RPMI8226 (cell line): ENCODE measurements at regions not wholly inside any gene's neighbourhood (a gene's known extent, or its start where the extent isn't known, plus 50 kb on each side); places are given as distances from the start of the nearest gene placed in this dataset.

ENCODE experiments used
- DNase-seq: peaks from one replicate; pipeline ENCODE4 v3.0.0-alpha.2; 2015

DNA sequence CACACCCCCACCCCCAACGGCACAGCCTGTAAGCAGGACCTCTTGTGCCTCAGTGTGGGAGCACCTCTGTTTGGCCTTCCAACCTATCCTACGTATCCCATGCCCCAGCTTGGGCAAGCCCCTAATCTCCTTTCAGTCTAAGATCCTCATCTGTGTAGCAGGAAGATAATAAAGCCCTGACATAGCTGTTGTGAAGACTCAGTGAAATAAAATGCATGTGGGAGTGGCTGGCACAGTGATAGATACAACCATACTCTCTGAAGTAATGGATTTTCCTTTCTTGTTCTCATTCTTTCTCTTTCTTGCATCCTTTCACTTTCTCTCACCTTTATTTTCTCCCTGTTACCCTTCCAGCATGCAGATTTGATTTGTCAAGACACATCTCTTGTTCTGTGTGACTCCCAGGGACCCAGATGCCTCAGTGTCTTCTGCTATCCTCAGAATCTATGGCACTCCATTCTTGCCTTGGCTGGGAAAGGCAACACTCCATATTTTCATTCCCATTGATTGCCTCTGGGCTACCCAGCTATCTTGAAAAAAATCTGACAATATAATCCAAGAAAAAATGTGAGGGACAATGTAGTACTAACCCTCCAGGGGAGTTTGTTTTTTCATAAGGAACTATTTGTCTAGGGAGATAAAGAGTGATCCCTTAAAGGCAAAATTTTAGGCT lies 207.2 kb upstream of the SETBP1 start:
- DNase-seq, result no peak

DNA sequence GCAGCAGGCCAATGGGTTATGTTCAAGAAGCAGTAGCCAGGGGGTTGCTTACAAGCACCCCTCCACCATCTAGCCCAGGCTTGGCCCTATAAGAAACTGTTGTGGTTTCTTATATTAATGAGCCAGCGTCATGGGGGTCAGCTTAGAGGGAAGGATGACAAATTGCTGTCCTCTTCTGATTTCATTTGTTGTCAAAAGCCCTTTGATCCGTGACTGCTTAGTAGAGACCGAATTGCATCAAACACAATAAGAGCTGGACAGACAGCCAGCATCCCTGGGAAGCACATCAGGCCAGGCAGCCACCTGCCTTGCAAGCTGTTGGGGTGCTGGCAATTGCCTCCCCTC lies 206.6 kb upstream of the SETBP1 start:
- no peak for DNase-seq

DNA sequence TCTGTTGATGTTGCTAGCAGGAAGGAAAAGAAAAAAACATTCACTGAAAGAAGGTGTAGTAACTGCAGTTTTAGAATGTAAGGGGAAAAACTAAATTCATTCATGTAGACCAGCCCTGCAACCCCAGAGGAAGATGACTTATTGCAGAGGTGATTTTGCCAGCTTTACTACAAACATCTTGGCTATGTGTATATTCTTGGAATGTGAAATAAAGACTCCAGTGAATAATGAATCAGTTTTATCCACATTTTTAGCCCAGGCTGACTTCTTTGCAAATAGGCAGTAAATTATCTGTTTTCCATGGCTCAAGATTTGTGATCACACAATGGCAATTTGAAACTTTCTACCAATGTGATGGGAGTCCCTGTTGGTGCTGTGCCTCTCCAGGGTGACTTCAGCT lies 206.1 kb upstream of the SETBP1 start:
- no peak for DNase-seq

DNA sequence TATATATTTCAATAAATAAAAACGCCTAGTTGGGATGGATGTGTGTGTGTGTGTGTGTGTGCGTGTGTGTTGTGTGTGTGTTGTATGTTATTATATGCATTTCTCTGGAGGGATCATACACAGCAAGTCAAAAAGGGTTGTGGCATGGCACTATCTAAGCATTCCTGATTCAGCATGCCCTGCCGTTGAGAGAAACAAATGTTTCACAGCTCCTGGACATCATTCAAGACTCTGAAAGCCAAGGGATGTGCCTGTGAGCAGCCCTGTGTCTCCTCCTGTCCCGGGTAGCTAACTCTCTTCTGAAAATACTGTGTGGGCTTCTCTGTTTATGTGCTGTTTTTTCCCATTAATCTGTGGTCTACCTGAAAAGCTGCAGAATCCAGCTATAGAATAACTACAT lies 197.9 kb upstream of the SETBP1 start:
- DNase-seq, result no peak

DNA sequence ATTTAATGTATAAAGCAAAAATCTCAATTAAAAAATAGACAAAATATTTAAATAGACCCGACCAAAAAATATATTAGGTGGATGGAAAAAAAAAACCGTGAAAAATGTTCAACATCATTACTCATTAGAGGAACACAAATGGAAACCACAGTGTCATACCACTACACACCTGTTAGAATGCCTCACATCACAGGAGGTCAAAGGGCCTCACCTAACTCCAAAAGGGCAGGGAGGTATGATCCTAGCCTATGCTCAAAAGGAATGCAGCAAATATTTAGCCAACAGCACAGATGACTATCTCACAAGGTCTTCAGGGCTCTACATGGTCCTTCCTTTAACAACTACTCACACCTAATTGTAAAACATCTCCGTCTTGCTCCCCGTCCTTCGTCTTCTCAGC lies 185.5 kb upstream of the SETBP1 start:
- no peak for DNase-seq

DNA sequence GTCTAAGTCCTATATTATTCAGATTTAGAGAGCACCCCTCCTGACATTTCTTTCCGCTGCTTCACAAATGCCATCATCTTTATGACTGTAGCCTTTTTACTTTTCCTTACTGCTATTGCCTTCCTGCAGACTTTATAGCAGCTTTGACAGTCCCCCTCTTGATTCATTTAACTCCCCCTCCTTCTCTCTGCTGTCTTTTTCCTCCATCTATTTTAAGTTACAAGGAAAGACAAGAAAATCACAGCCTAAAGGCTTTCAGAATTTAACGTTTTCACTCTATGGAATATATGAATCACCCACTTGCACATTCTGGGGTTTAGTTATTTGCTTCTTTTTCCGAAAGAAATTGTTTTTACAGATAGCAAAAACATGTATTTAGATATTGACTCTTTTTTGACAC lies 183.4 kb upstream of the SETBP1 start:
- no peak for DNase-seq

DNA sequence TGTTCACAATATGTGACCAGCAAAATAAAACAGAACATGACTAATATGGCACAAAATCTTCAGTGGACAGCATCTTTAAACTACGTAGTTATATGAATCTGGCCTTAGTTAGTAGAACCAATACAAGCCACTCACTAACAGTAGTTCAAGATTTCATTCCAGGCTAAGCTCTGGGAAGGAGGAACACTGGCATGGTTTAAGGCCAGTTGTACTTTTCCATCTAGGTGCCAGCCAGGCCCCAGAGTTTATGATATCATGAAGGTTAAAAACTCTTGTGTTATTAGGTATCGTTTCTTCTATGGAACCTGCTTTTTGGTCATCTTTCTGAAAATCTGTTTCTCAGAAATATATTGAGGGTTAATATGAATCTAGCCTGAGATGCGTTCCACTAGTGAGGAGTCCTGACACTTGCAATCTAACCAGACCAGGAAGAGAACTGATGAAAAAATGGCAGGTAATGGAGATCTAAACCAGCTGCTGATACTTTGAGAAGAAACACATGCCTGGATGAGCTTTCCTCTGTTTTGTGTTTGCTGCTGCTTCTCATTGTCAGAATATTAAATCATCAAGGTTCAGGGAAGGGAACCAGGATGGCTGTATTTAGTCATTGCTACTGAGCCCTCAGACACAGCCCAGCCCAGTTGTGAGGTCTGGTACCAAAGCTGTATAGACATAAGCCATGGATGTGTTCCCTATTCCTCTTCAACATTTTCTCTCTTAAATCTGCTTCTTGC lies 182.8 kb upstream of the SETBP1 start:
- DNase-seq, result no peak

DNA sequence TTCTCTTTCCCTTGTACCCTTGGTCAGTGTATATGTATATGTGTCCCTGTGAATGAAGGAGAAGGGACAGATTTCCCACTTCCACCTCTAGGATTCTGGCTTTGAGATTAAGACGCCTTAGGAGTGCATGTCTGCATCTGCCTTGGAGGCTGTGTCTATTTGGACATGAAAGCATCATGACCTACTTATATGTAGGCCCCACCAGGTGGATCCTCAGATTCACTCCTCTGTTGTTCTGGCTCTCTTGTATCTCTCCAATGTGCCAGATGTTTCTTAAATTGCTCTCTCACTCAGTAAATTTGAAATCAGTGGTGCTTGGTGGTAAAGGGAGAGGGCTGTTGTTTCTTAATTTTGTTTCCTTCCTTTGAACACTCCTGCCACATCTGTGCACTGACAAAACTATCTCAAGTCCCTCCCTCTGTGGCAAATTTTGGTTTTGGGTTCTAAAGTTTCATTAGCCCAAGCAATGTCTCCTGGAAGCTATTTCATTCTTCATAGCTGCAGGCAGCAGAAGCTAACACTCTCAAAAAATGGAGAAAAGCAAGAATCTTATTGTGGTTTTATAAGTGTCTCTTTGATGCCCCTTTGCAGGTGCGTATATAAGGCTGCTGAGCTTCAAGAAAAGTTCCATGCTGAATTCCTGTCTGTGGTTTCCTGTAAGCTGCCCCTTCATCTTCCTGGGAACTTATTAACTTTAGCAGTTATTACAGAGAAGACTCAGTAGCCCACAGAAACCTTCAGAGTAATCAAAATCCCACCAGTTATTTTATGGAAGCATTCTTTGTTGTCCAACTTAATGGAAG lies 179.7 kb upstream of the SETBP1 start:
- DNase-seq, result no peak

DNA sequence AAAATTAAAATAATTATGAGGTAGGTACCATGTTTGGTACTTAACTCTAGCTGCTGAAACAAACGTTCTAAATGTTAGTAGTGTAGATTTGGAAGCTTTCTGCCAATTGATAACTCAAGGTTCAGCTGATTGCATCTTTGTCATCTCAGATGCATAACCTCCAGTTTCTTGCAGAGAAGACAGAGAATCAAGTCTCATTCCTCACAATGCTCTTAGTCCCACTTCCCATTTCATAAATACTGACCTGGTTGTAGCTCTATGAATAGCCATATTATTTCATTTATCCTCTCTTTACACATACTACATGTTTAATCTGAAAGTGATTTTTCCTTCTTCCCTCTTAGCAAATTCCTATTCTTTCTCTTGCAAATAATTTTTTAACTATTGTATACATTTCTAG lies 178.5 kb upstream of the SETBP1 start:
- DNase-seq, result no peak

DNA sequence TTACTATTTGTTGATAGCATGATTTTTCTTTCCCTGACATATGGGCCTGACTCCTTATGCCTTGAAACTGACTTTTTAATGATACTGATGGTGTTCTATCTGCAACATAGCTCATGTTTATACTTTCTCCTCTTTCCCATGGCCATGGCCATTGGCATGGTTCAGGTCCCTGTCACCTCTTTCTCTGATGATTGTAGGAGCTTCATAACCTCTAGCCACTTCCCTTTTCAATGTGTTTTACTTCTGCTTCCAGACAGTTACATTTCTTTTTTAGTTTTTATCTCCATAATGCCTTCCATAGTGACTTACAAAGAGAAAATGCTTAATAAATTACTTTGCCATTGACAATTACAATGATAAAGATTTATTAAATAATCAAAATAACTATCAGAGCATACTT lies 177.9 kb upstream of the SETBP1 start:
- no peak for DNase-seq

DNA sequence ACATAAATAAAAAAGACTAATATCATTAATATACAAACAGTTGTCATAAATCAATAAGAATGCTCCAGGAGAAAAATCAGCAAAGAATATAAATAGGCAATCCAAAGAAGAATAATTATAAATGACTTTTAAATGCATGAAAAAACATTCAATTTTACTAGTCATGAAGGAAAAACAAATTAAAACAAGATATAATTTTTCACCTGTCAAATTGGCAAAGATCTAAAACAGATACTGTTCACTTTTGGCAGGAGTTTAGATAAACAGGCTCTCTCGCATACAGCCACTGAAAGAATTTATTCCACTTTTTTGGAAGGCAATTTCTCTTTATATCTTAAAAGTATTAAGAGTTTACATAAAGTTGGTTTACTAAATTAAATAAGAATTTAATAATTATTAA lies 176.8 kb upstream of the SETBP1 start:
- no peak for DNase-seq

DNA sequence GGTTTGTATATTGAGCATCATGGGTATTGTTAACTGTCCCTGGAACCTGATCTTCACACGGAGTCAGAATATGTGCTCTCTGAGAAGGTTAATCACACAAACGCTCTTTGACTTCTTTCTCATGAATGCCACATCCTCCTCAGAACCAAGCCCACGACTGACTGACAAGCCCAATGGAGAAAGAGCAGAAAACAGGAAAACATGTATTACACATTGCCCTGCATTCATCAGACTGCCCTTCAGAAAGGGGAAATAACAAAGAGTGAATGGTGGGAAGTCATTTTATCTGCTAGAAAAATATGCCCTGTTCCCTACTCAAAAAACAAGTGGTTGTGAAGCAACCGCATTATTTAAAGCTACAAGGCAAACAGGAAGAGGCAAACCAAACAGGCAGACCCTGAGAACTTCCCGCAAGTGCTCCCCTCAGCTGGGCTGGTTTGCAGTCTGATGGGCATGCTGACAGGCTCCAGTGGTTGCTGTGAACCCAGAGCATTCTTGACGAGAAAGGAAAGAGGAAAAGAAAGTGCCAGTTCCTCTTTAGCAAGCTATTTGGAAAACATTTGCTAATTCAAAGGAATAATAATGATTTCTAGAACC lies 172.9 kb upstream of the SETBP1 start:
- DNase-seq, result no peak

DNA sequence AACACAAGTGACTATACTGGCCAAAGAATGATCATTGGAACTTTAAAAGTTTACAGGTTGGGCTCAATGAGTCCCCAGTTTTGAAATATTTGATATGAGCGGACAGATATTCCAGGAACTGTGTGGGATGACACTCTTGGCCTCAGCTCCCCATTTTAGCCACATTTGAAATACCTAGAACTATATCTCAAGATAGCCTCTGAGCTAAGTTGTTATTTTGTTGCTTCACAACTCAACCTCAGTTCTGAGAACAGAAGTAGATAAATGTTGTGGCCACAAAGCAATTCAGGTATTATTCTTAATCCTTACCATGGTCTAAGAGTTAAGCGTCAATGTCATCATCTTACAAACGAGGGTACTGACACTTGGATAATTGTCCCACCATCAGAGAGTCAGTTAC lies 172.2 kb upstream of the SETBP1 start:
- DNase-seq, result no peak

DNA sequence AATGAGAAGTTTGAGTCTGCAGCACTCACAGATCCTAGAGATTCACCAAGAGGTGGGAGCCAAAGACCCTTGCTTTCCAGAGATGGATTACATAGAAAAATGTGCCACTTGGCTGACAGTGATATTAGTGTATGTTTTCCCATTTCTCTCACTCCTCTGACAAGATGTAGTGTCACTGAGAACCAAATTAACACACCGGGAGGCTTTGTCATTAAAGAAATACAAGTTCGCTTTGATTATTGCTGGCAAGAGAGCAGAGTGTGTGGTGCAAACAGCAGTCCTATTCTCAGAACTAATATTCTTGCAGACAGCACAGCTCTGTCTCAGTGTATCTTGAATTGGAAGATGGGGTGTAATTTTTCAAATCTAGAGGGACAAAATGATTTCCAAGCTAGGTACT lies 171.6 kb upstream of the SETBP1 start:
- no peak for DNase-seq

DNA sequence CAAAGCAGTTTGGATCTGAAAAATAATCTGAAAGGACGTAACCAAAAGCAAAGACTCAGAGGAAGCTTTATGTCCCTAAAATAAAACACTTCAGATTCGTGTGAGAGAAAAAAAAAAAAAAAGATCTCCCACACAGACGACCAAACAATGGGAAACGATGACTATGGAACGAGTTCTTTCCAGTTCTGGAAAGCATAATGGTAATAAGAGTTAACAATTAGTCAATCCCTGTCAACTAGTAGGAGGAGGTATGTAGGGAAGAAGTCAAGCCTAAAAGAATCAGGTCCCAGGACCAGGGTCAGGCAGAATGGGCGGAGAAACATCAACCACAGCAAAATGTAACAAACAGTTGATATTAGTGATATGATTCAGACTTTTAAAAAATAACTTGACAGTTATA lies 170.3 kb upstream of the SETBP1 start:
- DNase-seq, result no peak

DNA sequence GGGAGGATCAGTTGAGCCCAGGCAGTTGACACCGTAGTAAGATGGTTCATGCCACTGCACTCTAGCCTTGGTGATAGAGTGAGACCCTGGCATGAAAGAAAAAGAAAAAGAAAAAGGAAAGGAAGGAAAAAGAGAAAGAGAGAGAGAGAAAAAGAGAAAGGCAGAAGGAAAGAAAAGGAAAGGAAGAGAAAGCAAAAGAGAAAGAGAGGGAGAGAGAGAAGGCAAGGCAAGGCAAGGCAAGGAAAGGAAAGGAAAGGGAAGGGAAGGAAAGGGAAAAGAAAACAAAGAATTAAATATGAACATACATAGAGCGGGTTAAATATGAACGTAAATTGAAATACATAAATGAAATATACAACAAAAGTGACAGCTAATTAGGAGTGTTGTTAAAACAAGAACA lies 167.5 kb upstream of the SETBP1 start:
- no peak for DNase-seq

DNA sequence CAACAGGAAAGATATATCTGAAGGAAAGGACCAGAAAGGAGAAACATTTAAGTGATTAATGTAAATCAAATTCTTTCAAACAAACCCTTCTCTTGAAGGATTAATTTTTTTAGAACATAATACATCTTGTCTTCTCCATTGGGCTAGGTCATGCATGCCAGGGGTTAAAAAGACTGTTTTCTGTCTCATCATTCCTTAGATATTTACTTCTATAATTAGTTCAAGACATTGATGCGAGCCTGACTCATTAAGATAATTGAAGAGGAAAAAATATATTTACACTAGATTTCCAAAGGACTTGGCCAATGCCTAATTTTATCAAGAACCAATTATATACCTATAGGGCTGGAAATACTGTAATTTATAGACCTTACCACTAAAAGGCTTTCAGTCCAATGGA lies 166.6 kb upstream of the SETBP1 start:
- no peak for DNase-seq

DNA sequence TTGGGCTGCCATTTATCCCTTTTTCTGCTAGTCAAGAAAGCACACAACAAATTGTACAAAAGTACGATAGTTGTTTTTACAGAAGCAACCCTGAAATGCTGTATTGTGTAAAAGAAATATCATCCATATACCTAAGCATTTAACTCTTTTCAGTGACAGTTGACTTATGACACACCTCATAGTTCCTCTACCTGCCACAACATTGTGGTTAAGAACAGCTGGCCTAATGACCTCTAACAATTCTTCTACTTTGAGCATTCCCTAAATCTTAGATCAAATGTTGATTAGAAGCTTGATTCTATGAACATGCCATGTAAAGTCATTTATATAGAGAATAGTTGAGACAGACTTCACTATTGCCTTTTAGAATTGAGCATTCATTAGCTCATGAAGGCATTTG lies 165.9 kb upstream of the SETBP1 start:
- DNase-seq, result no peak

DNA sequence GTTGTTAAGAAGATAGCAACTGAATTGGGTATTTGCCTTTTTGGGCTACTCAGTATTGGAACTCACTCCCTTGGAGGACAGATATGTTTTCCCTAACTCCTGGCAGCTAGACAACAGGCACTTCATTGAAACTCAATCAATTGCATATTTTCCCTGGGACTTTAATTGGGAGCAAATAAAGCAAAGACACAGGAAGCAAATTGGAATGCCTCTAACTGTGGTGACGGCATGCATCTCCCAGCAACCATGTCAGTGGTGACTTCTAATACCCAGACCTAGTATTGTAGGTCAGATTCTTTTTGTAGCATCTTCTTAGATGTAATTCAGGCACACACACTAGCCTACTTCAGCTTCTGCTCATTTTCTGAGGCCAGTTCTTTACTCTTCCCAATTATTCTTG lies 164.2 kb upstream of the SETBP1 start:
- DNase-seq, result no peak

DNA sequence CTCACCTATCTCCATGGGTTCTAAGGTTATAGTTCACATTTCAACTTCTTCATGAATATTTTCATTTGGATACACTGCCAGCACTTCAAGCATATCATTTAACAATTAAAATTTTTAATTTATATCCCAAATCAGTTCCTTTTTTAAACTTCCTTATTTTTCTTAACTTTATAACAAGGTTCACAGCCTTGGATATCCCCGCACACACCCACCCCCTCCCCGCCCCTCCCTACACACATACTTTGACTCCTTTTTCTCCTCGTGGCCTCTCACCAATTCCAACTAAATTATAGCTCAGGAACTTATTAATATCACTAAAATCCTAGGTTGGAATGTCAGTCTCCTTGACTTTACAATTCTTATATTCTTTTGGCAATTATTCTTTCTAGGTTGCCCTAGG lies 163.6 kb upstream of the SETBP1 start:
- no peak for DNase-seq

DNA sequence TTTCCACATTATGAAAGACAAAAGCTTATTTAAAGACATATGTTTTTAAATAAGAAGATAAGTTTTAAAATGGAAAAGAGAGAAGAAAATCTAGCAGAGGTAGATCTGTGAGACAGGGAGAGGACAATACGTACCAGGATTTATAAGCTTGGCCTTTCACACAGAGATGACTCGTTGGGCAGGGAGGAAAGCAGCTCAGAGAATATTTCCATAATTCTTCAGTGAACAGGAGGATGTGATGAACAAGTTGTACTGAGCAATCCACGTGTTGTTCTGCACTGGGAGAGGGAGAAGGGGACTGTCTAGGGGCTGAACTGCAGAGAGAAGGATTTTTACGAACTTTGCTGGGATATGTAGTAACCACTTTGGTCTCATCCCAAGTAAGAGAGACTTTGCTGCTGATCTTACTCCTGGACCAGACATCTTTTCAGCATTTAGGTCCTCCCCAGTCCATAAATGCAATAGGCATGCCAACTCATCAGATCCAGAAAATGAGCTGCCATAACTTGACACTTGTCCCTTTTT lies 162.5 kb upstream of the SETBP1 start:
- DNase-seq, result no peak

DNA sequence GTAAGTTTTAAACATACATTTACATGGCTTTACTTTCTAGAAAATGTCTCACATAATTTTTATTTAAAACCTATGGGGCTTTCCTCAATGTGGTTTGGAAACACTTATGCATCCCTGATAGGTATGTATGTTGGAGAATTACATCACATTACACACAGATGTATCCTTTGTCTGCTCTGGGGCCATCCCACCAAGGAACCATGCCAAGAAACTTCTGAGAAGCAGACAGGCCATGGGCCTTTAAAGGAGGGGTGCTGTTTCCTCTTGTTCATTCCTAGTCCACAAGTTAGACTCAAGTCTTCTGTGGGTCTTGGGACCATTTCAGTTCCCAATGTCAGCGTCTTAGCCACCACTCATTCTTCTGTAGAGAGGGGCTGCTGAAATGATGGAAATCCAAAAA lies 162.0 kb upstream of the SETBP1 start:
- no peak for DNase-seq

DNA sequence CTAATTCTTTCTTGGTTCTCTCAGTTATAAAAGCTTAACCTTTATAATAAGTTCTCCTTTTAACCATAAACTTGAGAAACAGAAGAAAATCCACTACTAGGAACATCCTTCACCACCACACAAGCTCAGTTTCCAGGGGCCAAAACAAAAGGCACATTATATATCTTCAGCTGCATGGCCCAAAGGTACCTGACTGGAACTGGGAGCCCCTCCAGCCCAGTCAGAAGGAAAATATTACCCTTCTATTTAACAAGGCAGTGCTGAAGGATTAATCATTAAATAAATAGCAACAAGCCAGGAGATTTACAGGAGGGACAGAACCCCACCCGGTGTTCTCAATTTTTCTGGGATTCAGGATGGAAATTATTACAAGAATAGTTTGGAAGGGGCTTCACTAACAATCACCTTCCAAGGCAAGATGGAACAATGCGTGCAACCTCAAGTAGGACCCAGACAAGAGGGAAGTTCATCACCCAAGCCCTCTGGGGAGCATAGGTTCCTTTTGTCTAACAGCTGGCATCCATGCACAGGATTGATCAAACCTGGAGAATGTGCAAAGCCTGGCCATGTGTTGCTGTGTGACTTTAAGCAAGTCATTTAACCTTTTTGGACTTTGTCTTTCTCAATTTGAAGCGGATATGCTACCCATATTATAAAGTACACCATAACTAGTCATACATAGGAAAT lies 159.6 kb upstream of the SETBP1 start:
- no peak for DNase-seq
